KMS-11 (cell line): ENCODE measurements at regions not wholly inside any gene's neighbourhood (a gene's known extent, or its start where the extent isn't known, plus 50 kb on each side); places are given as distances from the start of the nearest gene placed in this dataset.

Source experiments
- H2AFZ ChIP-seq: fragments of 200-600 bp; sonication (generic); 2 replicates; pipeline ENCODE4 v1.6.1; 2016; ENCODE audit warnings: antibody characterized with exemption, mixed run types, low read depth
- H3K27ac ChIP-seq: fragments of 200-600 bp; sonication (generic); 2 replicates; pipeline ENCODE4 v1.6.1; 2016; ENCODE audit warnings: mild to moderate bottlenecking, mixed run types
- H3K27me3 ChIP-seq: fragments of 200-600 bp; sonication (generic); 2 replicates; pipeline ENCODE4 v1.6.1; 2017; ENCODE audit warnings: mild to moderate bottlenecking, low read depth, mixed run types, moderate library complexity; ENCODE audit not compliant: insufficient read depth
- H3K36me3 ChIP-seq: fragments of 200-600 bp; sonication (generic); 2 replicates; pipeline ENCODE4 v1.6.1; 2017; ENCODE audit warnings: mild to moderate bottlenecking, mixed run types; ENCODE audit not compliant: insufficient read depth
- H3K4me1 ChIP-seq: fragments of 200-600 bp; sonication (generic); 2 replicates; pipeline ENCODE4 v1.6.1; 2016; ENCODE audit warnings: mild to moderate bottlenecking, low read depth, mixed run types; ENCODE audit not compliant: poor library complexity, severe bottlenecking
- H3K4me2 ChIP-seq: fragments of 200-600 bp; sonication (generic); 2 replicates; pipeline ENCODE4 v1.7.0; 2016; ENCODE audit warnings: mild to moderate bottlenecking, mixed run types
- H3K4me3 ChIP-seq: fragments of 200-600 bp; sonication (generic); IDR thresholded peaks from 2 replicates; pipeline ENCODE4 v1.6.1; 2017; ENCODE audit warnings: low read depth, low read length, mixed read lengths; ENCODE audit not compliant: insufficient read depth
- H3K79me2 ChIP-seq: fragments of 200-600 bp; sonication (generic); 2 replicates; pipeline ENCODE4 v1.6.1; 2016; ENCODE audit warnings: low read depth, mixed run types; ENCODE audit not compliant: insufficient read depth
- H3K9ac ChIP-seq: fragments of 200-600 bp; sonication (generic); 2 replicates; pipeline ENCODE4 v1.6.1; 2016; ENCODE audit warnings: mild to moderate bottlenecking, mixed run types
- H4K20me1 ChIP-seq: fragments of 200-600 bp; sonication (generic); 2 replicates; pipeline ENCODE4 v1.6.1; 2016; ENCODE audit warnings: mild to moderate bottlenecking, mixed run types; ENCODE audit not compliant: insufficient read depth
- TF ChIP-seq, protein P1 (sequence below): fragments of 200-600 bp; sonication (generic); conservative IDR thresholded peaks from 2 replicates; pipeline ENCODE4 v1.6.1; 2017; ENCODE audit warnings: low read depth, mild to moderate bottlenecking, antibody characterized with exemption, low read length, moderate library complexity, mixed read lengths

DNA sequence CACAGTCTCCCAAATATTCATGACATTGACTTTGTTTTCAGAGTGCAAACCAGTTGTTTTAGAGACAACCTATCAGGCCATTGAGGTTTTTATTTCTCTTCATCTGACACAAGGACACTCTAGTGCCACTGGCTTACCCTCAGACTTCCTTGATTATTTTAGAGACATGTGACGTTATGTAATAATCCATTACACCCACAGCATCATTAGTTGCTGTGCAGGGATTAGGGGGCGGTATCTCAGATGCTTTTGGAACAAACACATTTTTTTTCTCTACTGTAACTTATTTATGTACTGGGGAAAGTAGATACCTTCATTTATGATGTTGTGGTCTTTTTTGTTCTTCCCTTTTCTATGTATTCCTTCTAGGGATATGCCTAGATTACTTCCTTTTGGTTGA, 2293.1 kb downstream of the PCDH7 start:
- Histone ChIP-seq H3K9ac (no peak overlapping the region), H2AFZ (no peak overlapping the region), H3K27me3 (no peaks in the 10 kb centered on the region), H3K4me2 (no peak overlapping the region), H3K4me3 (no peak overlapping the region), H3K79me2 (no peaks in the 10 kb centered on the region), H4K20me1 (no peaks in the 10 kb centered on the region), H3K27ac (no peak overlapping the region), H3K4me1 (no peaks in the 10 kb centered on the region), H3K36me3 (no peaks in the 10 kb centered on the region)
- TF ChIP-seq, protein P1, sequence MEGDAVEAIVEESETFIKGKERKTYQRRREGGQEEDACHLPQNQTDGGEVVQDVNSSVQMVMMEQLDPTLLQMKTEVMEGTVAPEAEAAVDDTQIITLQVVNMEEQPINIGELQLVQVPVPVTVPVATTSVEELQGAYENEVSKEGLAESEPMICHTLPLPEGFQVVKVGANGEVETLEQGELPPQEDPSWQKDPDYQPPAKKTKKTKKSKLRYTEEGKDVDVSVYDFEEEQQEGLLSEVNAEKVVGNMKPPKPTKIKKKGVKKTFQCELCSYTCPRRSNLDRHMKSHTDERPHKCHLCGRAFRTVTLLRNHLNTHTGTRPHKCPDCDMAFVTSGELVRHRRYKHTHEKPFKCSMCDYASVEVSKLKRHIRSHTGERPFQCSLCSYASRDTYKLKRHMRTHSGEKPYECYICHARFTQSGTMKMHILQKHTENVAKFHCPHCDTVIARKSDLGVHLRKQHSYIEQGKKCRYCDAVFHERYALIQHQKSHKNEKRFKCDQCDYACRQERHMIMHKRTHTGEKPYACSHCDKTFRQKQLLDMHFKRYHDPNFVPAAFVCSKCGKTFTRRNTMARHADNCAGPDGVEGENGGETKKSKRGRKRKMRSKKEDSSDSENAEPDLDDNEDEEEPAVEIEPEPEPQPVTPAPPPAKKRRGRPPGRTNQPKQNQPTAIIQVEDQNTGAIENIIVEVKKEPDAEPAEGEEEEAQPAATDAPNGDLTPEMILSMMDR, result no peak

DNA sequence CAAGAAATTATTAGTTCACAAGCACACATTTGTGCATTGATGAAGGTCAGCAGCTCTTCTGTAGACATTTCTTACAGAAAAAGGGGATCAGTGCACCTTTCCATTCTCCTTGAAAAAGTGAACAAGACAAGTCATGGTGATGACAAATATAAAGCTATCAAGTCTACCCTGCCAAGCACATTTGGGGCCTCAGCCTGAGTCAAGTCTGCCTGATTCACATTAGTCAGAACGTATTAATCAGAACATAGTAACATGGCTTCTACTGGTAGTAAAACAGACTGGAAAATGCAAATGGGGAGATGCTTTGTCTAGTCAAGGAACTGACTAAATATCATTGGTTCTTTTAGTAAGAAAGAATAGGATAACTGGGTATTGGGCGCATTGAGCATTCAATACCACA, 2305.1 kb downstream of the PCDH7 start:
- Histone ChIP-seq H3K9ac (no peak overlapping the region), H3K36me3 (no peaks in the 10 kb centered on the region), H3K79me2 (no peaks in the 10 kb centered on the region), H2AFZ (no peak overlapping the region), H3K27me3 (no peaks in the 10 kb centered on the region), H3K27ac (no peak overlapping the region), H3K4me1 (no peaks in the 10 kb centered on the region), H3K4me3 (no peak overlapping the region), H3K4me2 (no peak overlapping the region), H4K20me1 (no peaks in the 10 kb centered on the region)
- TF ChIP-seq, protein P1, result no peak

DNA sequence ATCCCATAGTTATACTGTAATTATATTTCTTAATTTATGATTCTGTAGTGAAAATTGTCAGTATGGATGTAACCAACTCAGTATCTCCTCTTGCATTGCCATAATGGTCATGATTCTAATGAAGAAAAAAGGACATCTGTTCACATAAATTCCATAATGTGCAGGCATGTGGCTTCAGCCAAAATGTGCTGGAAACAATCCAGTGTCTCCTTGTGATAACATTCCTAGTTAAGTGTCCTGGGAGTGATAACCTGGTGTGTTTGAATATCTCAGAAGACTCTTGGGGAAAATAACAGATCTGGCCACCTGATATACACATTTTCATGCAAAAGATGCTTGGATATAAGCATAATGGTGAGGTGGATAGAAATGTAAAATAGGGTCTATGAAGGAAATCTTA, 2309.8 kb downstream of the PCDH7 start:
- Histone ChIP-seq H3K27me3 (no peaks in the 10 kb centered on the region), H3K4me1 (no peaks in the 10 kb centered on the region), H4K20me1 (no peaks in the 10 kb centered on the region), H3K9ac (no peak overlapping the region), H3K27ac (no peak overlapping the region), H2AFZ (no peak overlapping the region), H3K4me3 (no peak overlapping the region), H3K36me3 (no peaks in the 10 kb centered on the region), H3K79me2 (no peaks in the 10 kb centered on the region), H3K4me2 (no peak overlapping the region)
- TF ChIP-seq, protein P1, result no peak

DNA sequence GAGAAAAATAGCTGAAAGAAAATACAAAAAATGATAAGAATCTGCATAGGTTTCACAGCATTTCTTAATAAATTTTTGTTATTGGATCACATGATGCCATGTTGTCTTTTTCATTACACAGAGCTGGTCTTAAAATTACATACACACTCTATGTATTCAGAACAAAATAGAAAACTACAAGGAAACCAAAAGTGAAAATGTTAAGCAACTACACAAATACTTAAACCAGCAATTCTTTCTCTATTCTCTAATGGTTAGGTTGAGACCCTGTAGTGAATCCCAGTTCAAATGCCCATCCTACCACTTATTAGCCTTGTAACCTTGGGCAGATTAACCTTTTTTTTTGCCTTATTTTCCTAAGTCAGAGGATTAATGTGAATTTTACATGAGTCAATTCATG, 2311.2 kb downstream of the PCDH7 start:
- Histone ChIP-seq H3K9ac (no peak overlapping the region), H3K79me2 (no peaks in the 10 kb centered on the region), H4K20me1 (no peaks in the 10 kb centered on the region), H3K4me2 (no peak overlapping the region), H2AFZ (no peak overlapping the region), H3K36me3 (no peaks in the 10 kb centered on the region), H3K27ac (no peak overlapping the region), H3K4me1 (no peaks in the 10 kb centered on the region), H3K27me3 (no peaks in the 10 kb centered on the region), H3K4me3 (no peak overlapping the region)
- TF ChIP-seq, protein P1, result no peak

DNA sequence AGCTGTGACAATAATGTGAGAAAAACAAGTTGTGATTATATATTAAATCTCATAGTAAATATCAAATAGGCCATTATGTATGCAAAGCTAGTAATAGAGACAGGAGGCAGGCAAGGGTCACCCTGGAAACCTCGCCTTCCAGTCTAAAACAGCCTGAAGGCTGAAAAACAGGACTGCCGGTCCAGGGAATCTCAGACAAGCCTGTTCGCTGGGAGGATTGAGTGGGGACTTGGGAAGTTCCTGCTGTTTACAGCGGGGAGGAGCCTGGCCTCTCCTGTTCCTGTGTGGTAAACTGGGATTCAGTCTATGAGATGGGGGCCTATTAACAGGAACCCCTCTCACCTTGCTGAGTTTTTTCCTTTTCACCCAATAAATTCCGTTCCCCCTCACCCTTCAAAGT, 2317.3 kb downstream of the PCDH7 start:
- Histone ChIP-seq H3K4me3 (no peak overlapping the region), H2AFZ (no peak overlapping the region), H3K9ac (no peak overlapping the region), H3K79me2 (no peaks in the 10 kb centered on the region), H4K20me1 (no peaks in the 10 kb centered on the region), H3K36me3 (no peaks in the 10 kb centered on the region), H3K27ac (no peak overlapping the region), H3K27me3 (no peaks in the 10 kb centered on the region), H3K4me2 (no peak overlapping the region), H3K4me1 (no peaks in the 10 kb centered on the region)
- TF ChIP-seq, protein P1, result no peak
